CD4-positive, alpha-beta T cell treated with Interleukin-17A for 4 hours (primary cell): ENCODE measurements at regions not wholly inside any gene's neighbourhood (a gene's known extent, or its start where the extent isn't known, plus 50 kb on each side); places are given as distances from the start of the nearest gene placed in this dataset.
"Not testable (repeated sequence)": the region's sequence is repeated elsewhere in the genome, so short reads cannot be mapped to it uniquely, and the experiment has no call there.

Experiments
- DNase-seq: peaks from one replicate; pipeline ENCODE4 v3.0.0-alpha.2; 2020; ENCODE audit warnings: mixed read lengths

- DNase-seq, result no peak
These were observed 58.5 kb downstream of the IGLL5 start for GRCh38 chr22:22946131-22946530.

DNA sequence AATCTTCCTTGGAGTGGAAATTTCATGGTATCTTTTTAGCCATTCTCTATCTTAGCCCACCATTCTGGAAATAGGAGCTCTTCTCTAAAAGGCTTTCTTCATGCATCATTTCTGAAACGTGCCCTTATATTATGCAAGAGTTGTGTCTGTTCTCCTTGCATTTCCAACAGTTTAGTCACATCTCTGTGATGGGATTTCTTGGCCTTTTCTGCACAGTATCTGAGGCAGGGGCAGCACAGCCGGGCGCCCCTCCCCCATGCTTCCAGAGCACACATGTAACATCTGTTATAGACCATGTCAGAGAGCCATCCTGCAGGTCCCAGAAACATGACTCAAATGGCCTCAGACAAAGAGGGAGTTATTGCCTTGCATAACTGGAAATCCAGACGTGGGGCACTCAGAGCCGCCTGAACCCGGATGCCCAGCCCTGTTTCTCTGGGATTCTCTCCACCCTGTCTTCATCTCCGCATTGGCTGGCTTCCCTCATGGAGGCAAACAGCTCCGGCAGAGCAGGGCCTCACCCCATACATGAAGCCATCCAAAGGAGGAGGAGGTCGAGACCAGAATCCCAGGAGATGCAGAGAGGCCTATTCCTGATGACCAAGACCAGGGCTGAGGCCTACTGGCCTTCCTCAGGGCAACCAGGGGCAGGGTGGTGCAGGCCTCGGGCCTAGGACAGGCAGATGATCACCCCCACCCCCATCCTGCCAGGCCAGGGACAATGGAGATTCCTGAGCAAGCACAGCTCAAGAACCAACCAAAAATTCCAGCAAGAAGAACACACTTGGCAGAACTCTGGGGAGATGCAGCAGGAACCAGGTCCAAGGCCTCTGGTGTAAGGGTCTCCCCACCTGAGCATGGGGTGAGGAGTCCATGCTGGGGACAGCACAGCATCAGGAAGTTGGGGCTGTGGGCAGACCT is 61.3 kb downstream of the IGLL5 start:
- no peak for DNase-seq

DNA sequence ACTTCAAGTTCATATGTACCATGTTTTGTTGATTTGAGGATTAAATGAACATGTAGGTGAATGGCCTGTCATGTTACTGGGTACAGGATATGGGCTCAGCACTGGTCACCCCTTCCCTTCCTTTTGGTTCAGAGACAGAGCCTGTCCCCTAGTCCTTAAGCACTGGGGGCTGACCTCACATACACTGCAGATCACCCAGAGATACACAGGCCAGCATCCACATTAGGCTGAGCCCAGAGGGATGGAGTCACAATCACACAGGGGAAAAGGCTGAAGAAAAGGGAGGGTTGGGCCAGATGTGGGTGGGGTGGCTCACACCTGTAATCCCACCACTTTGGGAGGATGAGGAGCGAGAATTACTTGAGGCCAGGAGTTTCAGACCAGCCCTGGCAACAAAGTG is 62.3 kb downstream of the IGLL5 start:
- no peak for DNase-seq

GRCh38 chr22:22951035-22951434 is 63.4 kb downstream of the IGLL5 start:
- no peak for DNase-seq

- DNase-seq, result no peak
These were observed 65.1 kb downstream of the IGLL5 start for GRCh38 chr22:22952531-22953280.

GRCh38 chr22:22953791-22954190 is 66.2 kb downstream of the IGLL5 start:
- no peak for DNase-seq

- DNase-seq, result peak; percentile 29
These were observed 67.0 kb downstream of the IGLL5 start for GRCh38 chr22:22954656-22955055.

GRCh38 chr22:22955276-22955798 is 67.7 kb downstream of the IGLL5 start:
- no peak for DNase-seq

GRCh38 chr22:22955866-22956535 is 68.4 kb downstream of the IGLL5 start:
- peak; percentile 73 for DNase-seq

- DNase-seq, result no peak
These were observed 69.5 kb downstream of the IGLL5 start for GRCh38 chr22:22957090-22957489.

GRCh38 chr22:22958621-22959020 is 71.0 kb downstream of the IGLL5 start:
- DNase-seq, result no peak

DNA sequence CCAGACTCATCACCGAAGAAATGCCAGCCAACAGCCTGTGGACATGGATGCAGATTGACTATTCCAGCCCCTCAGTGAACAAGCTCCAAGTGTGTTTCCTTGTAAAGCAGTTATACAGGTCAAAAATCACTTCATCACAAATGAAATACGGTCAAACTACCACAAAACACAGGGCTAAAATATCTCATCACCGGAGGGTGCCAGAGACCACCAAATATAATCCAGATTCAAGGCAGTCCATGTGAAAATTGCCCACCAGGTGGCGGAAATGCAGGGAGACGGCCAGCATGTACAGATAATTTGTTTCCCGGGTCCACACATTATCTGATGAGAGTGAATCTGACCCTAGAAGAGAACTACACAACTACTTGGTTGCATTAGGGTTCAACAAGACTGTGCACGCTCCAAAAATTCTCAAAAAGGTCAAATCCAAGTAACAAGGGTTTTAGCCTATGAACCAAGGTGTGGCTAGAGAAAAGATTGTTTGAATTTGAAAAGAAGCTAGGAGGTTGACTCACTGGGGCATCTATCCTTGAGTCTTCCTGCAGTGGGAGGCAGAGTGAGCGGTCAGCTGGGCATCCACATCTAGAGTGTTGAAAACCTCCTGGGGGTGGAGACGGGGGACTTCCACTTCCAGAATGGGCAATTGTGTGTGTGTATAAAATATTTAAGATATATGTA is 71.7 kb downstream of the IGLL5 start:
- peak; percentile 79 for DNase-seq

- DNase-seq, result no peak
These were observed 72.7 kb downstream of the IGLL5 start for GRCh38 chr22:22960307-22960706.

DNA sequence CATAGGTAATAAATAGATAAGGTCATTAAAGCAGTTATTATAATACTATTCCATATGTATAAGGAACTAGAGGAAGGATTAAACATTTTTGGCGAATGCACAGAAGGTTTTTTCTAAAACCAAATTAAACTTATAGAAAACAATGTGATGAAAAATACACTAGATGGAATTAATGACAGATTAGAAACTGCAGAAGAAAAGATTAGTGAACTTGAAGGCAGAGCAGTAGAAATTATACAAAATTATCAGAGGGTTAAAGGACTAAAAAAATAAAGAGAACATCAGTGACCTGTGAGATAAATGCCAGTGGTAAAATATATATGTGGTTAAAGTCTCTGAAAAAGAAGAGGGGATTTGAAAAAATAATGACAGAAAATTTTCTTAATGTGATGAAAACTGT is 74.0 kb downstream of the IGLL5 start:
- DNase-seq, result no peak

DNA sequence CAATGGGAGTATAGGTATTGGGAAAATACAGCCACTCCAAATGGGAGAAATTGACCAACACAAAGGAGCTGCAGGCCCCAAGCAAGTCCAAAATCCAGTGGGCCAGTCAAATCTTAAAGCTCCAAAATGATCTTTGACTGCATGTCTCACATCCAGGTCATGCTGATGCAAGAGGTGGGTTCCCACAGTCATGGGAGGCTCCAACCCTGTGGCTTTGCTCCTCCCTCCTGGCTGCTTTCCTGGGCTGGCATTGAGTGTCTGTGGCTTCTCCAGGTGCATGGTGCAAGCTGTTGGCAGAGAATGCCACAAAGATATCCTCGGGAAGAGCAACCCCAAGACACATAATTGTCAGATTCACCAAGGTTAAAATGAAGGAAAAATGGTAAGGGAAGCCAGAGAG is 80.8 kb downstream of the IGLL5 start:
- DNase-seq, result no peak

DNA sequence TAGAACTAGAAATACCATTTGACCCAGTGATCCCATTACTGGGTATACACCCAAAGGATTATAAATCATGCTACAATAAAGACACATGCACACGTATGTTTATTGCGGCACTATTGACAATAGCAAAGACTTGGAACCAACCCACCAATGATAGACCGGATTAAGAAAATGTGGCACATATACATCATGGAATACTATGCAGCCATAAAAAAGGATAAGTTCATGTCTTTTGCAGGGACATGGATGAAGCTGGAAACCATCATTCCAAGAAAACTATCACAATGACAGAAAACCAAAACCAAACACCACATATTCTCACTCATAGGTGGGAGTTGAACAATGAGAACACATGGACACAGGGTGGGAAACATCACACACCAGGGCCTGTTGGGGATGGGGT is 85.0 kb downstream of the IGLL5 start:
- DNase-seq, result not testable (repeated sequence)

DNA sequence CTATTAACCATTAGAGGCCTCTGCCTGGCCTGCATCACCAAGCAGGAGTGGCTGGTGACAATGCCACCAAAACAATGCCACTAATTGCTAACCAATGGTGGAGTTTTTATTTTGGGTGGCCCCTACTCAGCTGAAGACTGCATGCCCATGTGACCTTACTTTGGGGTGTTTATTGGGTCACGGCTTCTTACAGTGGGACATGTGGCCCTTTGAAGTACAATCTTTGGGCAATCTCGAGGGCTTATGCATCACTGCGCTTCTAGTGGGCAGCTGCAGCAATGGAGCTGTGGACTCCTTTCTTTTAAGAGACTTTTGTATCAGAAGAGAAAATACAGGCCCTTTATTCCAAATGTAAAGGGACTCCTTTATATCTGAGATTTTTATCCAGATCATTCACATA is 85.7 kb downstream of the IGLL5 start:
- no peak for DNase-seq

DNA sequence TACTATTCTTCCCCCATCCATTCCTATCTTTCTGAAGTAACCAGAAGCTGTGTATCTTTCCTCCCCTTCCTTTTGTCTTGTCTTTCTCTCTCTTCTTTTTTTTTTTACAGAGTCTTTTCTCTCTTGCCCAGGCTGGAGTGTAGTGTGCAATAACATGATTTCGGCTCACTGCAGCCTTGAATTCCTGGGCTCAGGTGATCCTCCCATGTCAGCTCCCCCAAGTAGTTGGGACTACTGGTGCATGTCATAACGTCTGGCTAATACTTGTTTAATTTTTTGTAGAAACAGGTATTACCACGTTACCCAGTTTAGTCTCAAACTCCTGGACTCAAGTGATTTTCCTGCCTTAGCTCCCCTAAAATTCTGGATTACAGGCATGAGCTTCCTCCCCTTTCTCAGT is 86.5 kb downstream of the IGLL5 start:
- DNase-seq, result no peak

GRCh38 chr22:22974795-22975580 is 87.4 kb downstream of the IGLL5 start:
- no peak for DNase-seq

DNA sequence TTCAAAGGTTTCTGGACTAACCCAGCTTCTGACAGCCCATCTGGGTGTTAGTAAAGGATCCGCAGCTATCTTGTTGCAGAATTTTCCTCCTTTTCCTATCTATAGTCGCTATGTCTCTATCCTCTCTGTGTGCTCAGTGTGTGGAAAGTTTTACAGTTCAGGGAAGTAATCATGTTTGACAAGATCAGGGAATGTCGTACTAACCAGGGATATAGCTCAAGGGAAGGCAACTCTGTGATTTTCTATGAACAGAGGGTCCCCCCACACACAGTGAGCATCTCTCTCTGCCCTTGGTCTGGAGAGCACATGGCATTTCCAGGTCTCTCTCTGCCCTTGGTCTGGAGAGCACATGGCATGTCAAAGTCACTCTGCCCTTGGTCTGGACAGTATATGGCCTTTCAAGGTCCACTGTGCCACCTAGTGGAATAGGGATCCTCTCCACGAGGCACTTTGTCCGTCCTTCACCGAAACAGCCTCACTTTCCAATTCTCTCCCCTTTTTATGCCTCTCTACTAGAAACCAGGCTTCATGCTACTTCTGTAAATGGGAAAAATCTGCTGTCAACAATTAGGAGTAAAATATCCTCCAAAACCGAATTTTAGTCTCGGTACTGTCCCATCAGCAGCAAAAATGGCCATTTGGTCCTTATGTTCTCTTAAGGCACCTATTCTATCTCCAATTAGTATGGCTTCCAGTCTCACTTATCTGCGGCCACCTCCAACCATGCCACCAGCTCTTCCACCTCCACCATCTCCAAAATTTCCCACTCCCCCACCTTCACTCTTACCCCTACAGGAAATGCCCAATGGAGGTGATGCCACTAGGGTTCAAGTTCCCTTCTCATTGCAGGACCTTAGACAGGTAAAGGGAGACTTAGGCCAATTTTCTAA is 88.7 kb downstream of the IGLL5 start:
- DNase-seq, result no peak
